HG02759 (cell line): ENCODE measurements at regions not wholly inside any gene's neighbourhood (a gene's known extent, or its start where the extent isn't known, plus 50 kb on each side); places are given as distances from the start of the nearest gene placed in this dataset.

ENCODE experiments used
- ATAC-seq: cut with Tn5 transposase; IDR thresholded peaks from one replicate; pipeline ENCODE4 v1.9.1; 2021; ENCODE audit warnings: mild to moderate bottlenecking, moderate library complexity; ENCODE audit not compliant: unreplicated experiment

DNA sequence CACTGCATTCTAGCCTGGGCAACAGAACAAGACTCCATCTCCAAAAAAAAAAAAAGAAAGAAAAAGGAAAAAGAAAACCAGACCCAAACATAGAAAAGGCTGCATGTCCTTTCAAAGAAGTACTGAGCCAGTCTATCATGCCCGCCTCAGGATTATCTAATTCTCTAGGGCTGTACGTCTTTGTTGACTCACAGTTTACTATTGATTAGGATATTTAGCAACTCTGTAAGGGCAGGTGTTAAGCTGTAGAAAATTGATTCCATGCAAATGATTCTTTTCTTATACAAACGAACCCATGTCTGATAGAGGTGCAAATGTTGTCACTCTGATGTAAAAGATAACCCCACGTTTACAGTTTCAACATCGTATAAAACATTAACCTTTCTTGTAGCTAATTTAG, 209.0 kb downstream of the TTLL2 start:
- ATAC-seq = no peak

GRCh38 chr6:167537816-167538215, 212.9 kb downstream of the TTLL2 start:
- no peak for ATAC-seq

DNA sequence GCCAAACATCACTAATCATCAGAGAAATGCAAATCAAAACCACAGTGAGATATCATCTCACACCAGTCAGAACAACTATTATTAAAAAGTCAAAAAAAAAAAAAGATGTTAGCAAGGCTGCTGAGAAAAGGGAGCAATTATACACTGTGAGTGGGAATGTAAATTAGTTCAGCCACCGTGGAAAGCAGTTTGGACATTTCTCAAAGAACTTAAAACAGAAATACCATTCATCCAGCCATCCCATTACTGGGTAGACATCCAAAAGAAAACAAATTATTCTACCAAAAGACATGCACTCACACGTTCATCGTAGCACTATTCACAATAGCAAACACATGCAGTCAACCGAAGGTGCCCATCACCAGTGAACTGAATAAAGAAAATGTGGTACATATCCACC, 213.9 kb downstream of the TTLL2 start:
- no peak for ATAC-seq

DNA sequence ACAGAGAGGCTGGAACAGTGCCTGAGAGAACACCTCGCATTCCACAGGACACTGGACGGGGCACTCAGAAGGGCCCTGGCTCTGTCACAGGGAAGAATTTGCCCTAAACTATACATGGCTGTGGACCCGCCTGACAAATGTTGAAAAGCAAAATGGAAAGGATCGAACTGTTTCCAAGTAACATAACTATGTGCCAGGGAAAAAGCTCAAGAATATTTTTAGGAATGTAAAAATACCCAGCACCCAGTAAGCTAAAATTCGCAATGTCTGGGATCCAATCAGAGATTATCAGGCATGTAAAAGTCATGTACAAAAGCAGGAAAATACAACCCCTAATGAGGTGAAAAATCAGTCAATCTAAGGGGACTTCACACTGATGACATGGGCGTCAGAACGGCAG, 215.9 kb downstream of the TTLL2 start:
- ATAC-seq = no peak

DNA sequence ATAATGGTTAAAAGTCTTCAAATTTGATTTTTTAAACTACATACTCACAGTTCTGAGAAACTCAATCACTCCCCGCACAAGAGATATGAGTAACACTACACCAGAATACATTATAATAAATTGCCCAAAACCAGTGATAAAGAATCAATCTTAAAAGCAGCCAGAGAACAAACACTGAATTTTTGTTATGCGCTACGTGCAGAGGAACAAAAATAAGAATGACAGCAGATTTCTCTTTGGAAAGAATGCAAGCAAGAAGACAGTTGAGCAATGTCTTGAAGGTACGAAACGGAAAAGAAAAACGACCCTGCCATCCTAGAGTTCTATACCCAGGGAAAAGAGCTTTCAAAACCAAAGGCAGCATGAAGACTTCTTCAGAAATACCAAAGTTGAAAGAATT, 216.7 kb downstream of the TTLL2 start:
- no peak for ATAC-seq

- no peak for ATAC-seq
These were observed 219.0 kb downstream of the TTLL2 start for GRCh38 chr6:167543602-167544497.

DNA sequence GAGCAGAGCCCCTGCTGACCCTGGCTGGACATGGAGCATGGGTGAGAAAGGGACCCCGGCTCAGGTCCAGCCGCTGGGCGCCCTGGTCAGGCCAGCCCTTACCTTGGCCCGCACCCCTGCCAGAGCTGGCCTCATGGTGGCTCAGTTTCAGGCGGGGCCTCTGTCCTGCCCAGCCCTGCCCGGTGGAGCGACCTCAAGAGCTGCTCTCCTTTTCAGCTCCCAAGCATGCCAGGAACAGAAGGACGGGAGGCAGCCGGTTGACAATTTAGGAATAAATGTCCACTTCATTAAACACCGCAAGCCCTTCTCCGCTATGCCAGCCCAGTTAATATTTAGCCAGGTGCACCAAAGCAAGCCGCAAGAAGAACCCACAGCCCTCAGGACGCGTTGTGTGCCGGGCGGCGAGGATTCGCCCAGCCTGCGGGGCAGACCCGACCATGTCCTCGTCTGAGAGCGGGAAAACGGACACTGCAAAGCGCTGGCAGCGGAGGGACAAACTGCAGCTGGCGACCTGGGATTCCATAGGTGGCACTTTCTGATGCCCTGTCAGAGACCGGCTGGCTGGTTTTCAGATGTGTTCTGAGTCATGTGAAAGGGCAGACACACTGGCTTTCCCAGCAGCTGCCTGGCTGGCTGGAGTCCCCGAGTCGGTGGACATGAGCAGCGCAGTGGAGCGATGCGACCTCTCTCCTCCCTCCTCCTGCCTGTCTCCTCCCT, 221.9 kb downstream of the TTLL2 start:
- ATAC-seq = no peak

DNA sequence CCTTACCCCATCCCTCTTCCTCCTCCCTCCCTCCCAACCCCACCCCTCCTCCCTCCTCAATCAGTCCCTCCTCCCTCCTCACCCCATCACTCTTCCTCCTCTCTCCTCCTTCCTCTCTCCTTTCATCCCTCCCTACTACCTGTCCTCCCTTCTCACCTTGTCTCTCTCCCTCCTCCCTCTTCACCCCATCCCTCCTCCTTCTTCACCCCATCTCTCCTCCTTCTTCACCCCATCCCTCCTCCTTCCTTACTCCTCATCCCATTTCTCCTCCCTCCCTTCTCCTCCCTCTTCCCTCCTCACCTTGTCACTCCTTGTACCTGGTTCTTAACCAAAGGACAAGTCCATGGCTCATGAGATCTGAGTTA, 222.4 kb downstream of the TTLL2 start:
- no peak for ATAC-seq

DNA sequence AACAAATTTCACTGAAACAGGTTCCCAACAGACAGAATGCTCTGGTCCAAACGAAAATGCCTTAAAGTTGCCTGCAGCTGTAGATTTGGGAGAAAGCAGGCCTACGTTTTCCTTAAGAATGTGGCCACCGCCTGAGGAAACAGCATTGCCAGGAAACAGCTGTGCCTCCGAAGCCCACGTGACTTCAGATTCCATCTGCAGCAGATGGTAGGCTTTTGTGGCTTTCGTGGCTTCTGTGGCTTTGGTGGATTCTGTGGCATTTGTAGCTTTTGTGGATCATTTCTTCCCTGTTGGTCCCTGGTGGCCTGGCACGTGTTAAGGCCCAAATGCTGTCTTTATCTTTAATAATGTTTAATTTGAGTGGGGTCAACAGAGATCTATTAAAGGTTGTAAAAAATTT, 222.9 kb downstream of the TTLL2 start:
- no peak for ATAC-seq

DNA sequence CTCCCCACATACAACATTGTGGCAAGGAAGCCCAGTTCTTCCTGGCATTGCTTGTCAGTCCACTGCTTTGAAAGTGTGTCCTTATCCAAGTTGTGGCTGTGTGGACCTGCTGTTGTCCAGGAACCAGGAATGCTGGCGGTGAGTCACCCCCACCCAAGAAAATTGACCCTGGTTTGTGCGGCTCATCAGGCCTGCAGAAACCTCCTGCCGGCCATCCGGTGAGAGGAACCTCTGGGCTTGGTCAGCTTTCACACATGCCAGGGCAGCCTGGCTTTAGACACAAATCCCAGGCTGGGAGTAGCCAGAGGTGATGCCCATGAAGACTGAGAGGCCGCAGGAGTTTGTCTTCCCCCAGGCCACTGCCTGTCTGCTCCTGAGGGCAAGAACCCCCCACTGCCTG, 223.6 kb downstream of the TTLL2 start:
- no peak for ATAC-seq

GRCh38 chr6:167549213-167549612, 224.3 kb downstream of the TTLL2 start:
- ATAC-seq = no peak

GRCh38 chr6:167550941-167551627, 226.2 kb downstream of the TTLL2 start:
- ATAC-seq = no peak

GRCh38 chr6:167551628-167552257, 226.9 kb downstream of the TTLL2 start:
- ATAC-seq = no peak

DNA sequence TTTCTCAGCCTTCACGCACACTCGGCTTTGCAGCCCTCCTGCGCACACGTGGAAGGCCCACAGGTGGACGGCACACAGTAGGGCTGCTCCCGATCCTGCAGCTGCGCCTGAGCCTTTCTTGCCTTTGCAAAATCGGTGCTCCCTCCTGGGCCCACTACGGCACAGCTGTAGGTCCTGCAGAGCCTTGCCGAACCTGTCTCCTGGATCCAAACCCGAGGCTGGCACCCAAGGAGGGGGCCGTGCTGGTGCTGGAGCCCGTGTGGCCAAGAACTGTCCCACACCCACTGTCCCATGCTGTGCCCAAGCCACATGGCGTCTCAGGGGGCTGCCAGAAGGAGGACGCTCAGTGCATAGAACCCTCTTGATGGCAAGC, 227.4 kb downstream of the TTLL2 start:
- ATAC-seq = no peak

GRCh38 chr6:167552961-167553735, 228.3 kb downstream of the TTLL2 start:
- ATAC-seq = no peak

DNA sequence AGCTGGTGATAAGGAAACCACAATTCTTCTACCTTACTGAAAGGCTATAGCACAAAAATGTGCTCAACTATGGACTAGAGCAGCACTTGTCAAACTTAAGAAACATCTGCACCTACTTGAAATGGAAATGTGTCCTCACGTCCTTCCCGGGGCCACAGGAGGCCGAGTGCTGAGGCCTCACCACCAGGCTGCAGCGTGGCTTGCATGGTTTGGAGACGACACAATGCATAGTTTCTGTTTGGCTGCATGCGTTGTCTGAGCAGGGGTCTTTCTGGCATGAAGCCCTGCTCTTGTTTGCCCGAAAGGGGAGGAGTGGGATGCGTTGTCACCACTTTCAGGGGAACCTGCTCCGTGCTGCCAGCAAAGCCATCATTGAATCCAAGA, 228.8 kb downstream of the TTLL2 start:
- no peak for ATAC-seq

DNA sequence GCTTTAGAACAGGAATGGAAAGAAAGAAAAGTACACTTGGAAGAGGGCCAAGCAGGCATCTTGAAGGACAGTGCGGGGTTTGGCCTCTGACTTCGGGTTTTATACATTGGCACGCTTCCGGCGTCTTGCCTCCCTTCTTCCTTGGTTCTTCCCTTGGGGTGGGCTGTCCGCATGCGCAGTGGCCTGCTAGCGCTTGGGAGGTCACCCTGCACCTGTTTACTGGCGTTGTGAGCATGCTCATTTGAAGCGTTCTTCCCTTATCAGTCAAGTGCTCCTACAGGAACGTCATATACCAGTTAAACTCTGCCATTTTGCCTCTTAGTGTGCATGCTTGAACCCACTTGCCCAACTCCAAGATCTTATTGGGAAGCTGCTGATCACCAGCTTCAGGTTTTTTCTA, 230.0 kb downstream of the TTLL2 start:
- ATAC-seq = no peak

DNA sequence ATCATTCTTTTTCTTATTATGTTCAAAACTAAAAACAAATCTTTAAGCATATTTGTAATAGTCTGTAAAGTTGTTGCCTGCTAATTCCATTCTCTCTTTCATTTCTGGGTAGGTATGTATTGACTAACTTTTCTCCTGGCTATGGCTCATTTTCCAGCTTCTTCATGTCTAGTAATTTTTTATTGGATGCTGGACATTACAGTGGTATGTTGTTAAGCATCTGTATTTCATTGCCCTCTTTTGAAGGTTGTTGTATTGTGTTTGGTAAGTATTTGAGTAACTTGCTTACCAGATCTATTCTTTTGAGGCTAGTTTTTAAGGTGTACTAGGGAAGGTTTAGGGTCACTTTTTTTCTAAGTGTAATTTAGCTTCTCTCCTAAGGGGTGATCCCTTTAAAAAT, 230.9 kb downstream of the TTLL2 start:
- ATAC-seq = no peak

- no peak for ATAC-seq
These were observed 232.8 kb downstream of the TTLL2 start for GRCh38 chr6:167557675-167558074.

GRCh38 chr6:167558246-167559177, 233.6 kb downstream of the TTLL2 start:
- no peak for ATAC-seq
